NCI-H82 treated with DMSO at 0.1 percent for 48 hours (cell line): ENCODE measurements at regions not wholly inside any gene's neighbourhood (a gene's known extent, or its start where the extent isn't known, plus 50 kb on each side); places are given as distances from the start of the nearest gene placed in this dataset.
"Not testable (repeated sequence)": the region's sequence is repeated elsewhere in the genome, so short reads cannot be mapped to it uniquely, and the experiment has no call there.

Experiments used
- DNase-seq: peaks from one replicate; lab custom pipeline; 2025; ENCODE audit not compliant: unreplicated experiment; lab: John Stamatoyannopoulos, UW

DNA sequence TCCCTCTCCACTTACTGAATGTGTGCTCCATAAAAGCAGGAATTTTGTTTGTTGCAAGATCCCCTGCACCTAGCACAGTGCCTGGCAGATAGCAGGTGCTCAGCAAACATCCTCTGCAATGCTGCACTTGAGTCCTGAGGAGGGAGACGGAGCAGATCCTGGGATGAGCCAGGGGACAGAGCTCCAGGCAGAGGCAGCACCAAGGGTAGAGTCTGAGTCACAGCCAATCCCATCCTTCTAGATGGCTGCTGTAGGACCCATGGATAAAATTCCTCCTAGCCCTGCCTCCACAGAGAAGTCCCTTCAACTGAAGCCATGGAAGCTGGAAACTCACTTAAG lies 59.3 kb upstream of the SULF2 start:
- not testable (repeated sequence) for DNase-seq

DNA sequence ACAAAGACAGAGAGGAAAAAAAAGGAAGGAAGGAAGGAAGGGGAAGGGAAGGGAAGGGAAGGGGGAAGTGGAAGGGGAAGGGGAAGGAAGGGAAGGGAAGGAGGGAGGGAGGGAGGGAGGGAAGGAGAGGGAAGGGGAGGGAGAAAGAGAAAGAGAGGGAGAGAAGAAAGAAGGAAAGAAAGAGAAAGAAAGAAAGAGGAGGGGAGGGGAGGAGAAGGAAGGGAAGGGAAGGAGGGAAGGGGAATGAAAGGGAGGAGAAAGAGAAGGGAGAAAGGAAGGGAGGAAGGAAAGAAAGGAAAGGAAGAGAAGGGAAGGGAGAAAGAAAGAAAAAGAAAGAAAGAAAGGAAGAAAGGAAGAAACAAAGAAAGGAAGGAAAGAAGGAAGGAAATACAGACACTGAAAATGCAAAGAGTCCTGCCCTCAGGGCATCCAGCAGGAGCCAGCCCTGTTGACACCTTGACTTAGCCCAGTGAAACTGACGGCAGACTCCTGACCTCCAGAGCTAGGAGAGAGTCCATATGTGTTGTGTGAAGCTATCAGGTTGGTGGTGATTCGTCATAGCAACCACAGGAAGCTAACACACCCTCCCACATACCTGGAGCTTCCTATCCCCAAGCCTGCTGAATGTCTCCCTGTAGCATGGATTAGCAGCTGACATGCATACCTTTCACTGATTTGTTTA lies 58.7 kb upstream of the SULF2 start:
- DNase-seq, result no peak

DNA sequence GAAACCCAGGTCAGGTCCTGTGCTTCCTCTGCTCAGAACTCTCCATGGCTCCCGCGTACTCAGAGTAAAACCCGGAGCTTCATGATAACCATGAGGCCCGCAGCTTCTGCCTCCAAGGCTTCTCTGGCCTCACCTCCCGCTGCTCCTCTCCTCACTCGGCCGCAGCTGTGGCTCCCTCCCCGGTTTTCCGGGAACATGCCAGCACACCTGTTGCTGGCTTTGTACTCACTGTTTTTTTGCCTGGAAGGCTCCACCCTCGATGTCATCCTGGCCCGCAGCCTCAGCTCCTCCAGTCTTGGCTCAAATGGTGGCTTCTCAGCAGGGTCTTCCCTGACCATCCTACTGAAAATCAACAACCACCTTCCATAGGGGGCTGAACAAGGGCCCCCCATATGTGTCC lies 57.7 kb upstream of the SULF2 start:
- not testable (repeated sequence) for DNase-seq

DNA sequence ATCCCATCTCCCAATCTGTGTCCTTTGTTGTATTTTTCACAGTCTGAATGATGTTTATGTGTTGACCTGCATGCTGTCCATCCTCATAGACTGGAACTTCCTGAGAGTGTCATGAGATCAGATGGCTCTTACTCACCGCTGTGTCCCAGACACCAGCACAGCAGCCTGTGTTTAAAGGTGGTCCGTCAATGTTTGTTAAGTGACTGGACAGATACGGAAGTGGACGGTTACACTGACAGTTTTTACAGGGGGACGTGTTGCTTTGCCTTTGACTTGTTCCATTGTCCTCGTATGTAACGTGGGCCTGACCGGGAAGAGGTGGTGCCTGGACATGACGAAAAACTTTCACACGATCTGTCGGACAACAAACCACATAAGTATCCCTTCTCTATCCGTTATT lies 56.7 kb upstream of the SULF2 start:
- DNase-seq, result not testable (repeated sequence)

DNA sequence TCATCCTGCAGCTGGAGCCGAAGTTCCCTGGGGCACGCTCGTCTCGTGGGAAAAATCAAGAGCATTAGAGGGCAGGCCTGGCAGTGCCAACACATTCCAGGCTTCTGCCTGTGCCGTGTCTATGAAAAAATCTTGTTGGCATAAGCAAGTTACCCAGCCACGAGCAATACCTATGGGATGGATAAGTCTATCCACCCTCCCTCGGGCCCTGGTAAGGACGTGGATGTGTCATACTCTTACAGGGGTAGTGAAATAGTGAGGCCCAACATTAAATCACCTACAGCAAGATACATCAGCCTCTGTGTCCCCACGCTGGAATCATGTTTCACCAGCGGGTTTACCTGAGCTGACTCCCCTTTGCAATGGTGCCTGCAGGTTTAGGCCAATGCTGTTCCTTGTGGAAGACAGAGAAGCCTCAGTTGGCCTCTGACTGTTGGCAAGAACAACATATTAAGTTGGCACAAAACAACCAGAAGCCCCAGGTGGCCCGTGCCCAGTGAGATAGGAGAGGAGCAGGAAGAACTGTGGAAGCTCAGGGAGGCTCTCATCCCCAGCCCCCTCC lies 51.1 kb upstream of the SULF2 start:
- DNase-seq, result not testable (repeated sequence)
